ENCODE measurements at regions not wholly inside any gene's neighbourhood (a gene's known extent, or its start where the extent isn't known, plus 50 kb on each side); places are given as distances from the start of the nearest gene placed in this dataset.

DNA sequence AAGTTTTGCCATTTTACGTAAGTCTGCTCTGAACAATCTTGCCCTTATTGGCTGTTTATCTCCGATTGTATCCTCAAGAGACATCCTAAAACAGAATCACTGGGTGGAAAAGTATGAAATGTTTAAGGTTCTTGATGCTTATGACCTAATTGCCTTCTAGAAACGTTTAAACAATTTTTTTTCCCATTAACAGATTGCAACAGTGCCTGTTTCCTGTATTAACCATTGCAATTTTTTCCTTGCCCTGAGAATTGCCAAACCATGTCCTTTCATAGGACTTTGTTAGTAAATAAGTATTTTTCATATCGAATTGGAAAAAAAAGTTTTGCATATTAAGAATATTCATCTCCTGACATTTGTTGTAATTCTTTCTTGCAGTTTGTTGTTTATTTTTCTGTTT is 639.8 kb downstream of the INHBA start:
- Histone ChIP-seq H3K27ac (ENCODE audit: low read length) (no peak overlapping the region), H3K79me2 (ENCODE audit: low read length) (no peaks in the 10 kb centered on the region), H3K9me3 (ENCODE audit: low read length) (no peaks in the 10 kb centered on the region), H3K36me3 (ENCODE audit: insufficient read depth, low read length) (no peaks in the 10 kb centered on the region), H3K9me2 (replicated peaks; ENCODE audit: insufficient read depth, low read length) (no peaks in the 10 kb centered on the region), H4K20me1 (ENCODE audit: insufficient read depth, low read depth, low read length) (no peaks in the 10 kb centered on the region), H2AFZ (ENCODE audit: low read length) (no peak overlapping the region), H3K4me1 (ENCODE audit: low read length) (no peaks in the 10 kb centered on the region), H3K9ac (ENCODE audit: low read length) (no peak overlapping the region), H3K4me2 (ENCODE audit: low read depth, low read length, poor library complexity, severe bottlenecking) (no peak overlapping the region), H3K27me3 (ENCODE audit: low read length) (no peaks in the 10 kb centered on the region), H3K4me3 (ENCODE audit: low read length) (no peak overlapping the region)
- no peak for DNase-seq

DNA sequence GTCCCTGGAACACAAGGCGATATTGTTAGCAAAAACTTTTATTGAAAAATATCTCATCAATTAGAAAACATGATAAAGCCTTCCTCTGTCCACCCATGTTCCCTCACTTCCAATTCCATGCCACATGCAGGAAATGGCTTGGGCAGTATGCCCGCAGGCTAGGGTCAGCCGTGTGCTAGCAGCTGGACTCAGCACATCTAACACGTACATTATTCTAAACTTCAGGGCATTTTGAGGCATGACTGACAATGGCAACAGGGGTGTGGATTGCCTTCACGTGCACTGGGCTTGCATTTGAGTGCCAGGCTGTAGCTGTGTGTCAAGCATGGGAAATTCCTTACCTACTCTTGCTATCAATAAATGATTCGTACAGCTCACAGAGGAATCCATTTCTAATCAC is 642.1 kb downstream of the INHBA start:
- Histone ChIP-seq H3K27ac (ENCODE audit: low read length) (no peak overlapping the region), H4K20me1 (ENCODE audit: insufficient read depth, low read depth, low read length) (no peaks in the 10 kb centered on the region), H3K27me3 (ENCODE audit: low read length) (no peaks in the 10 kb centered on the region), H3K79me2 (ENCODE audit: low read length) (no peaks in the 10 kb centered on the region), H2AFZ (ENCODE audit: low read length) (no peak overlapping the region), H3K9me2 (replicated peaks; ENCODE audit: insufficient read depth, low read length) (no peaks in the 10 kb centered on the region), H3K36me3 (ENCODE audit: insufficient read depth, low read length) (no peaks in the 10 kb centered on the region), H3K9ac (ENCODE audit: low read length) (no peak overlapping the region), H3K4me2 (ENCODE audit: low read depth, low read length, poor library complexity, severe bottlenecking) (no peak overlapping the region), H3K4me1 (ENCODE audit: low read length) (no peaks in the 10 kb centered on the region), H3K9me3 (ENCODE audit: low read length) (no peaks in the 10 kb centered on the region; the same call in 1 of the 2 replicates), H3K4me3 (ENCODE audit: low read length) (no peak overlapping the region)
- DNase-seq = no peak

DNA sequence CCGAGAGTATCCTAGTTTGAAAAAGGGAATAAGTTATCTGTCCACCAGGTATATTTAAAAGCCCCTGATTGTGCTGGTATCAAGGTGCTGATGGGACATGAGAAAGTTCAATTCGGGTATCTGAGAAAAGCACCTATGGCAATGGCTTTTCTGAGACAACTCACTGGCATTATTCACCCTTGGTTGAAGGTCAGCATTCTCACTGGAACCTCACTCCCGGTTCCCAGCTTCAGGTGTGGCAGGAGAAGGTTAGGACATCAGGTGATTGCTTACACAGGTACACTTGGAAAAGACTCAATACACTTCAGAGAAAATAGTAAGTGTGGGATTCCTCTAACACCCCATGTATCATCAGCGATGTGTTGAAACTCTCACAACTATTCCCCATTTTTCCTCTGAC is 643.1 kb downstream of the INHBA start:
- no peak overlapping the region for H2AFZ ChIP-seq (ENCODE audit: low read length)

DNA sequence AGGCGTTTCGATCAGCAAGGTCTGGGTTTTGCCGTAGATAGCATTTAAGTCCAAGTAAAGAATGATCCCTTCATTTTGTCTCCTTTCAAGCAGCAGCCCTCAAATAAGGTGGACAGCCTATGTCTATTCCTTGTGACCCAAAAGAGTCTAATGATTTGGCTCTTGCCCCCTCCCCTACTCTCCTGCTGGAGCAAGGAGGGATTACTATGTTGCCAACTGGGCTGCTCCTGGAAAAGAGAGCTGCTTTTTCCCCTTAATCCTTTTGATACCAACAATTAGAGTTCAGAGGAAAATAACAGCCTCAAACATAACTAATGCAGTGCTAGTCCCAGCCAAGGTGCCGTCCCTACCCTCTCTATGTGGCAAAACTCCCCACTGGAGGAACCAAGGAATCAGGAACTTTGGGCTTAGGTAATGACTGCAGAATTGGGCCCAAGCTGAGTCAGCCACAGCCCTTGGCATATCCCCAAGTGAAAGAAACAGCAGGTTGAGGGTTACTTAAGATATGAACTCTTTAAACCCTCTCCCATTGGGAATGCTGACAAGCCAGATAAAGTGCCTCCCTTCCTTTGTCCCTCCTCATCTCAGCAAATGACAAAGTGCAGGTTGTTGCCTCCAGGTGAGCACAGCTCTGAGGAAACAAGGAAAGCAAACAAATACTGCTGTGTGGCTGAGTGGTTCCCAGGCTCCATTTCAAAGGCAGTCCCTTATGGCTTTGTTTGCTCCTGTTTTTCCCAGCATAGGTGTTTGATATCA is 643.7 kb downstream of the INHBA start:
- Histone ChIP-seq H3K4me1 (ENCODE audit: low read length) (no peaks in the 10 kb centered on the region), H3K9me3 (ENCODE audit: low read length) (no peaks in the 10 kb centered on the region; the same call in 1 of the 2 replicates), H3K4me2 (ENCODE audit: low read depth, low read length, poor library complexity, severe bottlenecking) (no peak overlapping the region), H3K27me3 (ENCODE audit: low read length) (no peaks in the 10 kb centered on the region), H3K36me3 (ENCODE audit: insufficient read depth, low read length) (no peaks in the 10 kb centered on the region), H3K9ac (ENCODE audit: low read length) (no peak overlapping the region), H3K27ac (ENCODE audit: low read length) (no peak overlapping the region), H4K20me1 (ENCODE audit: insufficient read depth, low read depth, low read length) (no peaks in the 10 kb centered on the region), H3K9me2 (replicated peaks; ENCODE audit: insufficient read depth, low read length) (no peaks in the 10 kb centered on the region), H3K79me2 (ENCODE audit: low read length) (no peaks in the 10 kb centered on the region), H3K4me3 (ENCODE audit: low read length) (no peak overlapping the region), H2AFZ (ENCODE audit: low read length) (no peak overlapping the region)
- no peak for DNase-seq

More for the DNA sequence above, 643.1 kb downstream of the INHBA start:
- H4K20me1 ChIP-seq (ENCODE audit: insufficient read depth, low read depth, low read length) = no peaks in the 10 kb centered on the region
- H3K4me3 ChIP-seq (ENCODE audit: low read length) = no peak overlapping the region
- no peaks in the 10 kb centered on the region for H3K79me2 ChIP-seq (ENCODE audit: low read length)
- no peaks in the 10 kb centered on the region for H3K36me3 ChIP-seq (ENCODE audit: insufficient read depth, low read length)
- H3K4me1 ChIP-seq (ENCODE audit: low read length) = no peaks in the 10 kb centered on the region
- H3K4me2 ChIP-seq (ENCODE audit: low read depth, low read length, poor library complexity, severe bottlenecking) = no peak overlapping the region
- no peaks in the 10 kb centered on the region for H3K27me3 ChIP-seq (ENCODE audit: low read length)
- H3K27ac ChIP-seq (ENCODE audit: low read length) = no peak overlapping the region
- DNase-seq = no peak
- H3K9me2 ChIP-seq (replicated peaks; ENCODE audit: insufficient read depth, low read length) = no peaks in the 10 kb centered on the region
- H3K9me3 ChIP-seq (ENCODE audit: low read length) = no peaks in the 10 kb centered on the region; the same call in 1 of the 2 replicates
- no peak overlapping the region for H3K9ac ChIP-seq (ENCODE audit: low read length)

DNA sequence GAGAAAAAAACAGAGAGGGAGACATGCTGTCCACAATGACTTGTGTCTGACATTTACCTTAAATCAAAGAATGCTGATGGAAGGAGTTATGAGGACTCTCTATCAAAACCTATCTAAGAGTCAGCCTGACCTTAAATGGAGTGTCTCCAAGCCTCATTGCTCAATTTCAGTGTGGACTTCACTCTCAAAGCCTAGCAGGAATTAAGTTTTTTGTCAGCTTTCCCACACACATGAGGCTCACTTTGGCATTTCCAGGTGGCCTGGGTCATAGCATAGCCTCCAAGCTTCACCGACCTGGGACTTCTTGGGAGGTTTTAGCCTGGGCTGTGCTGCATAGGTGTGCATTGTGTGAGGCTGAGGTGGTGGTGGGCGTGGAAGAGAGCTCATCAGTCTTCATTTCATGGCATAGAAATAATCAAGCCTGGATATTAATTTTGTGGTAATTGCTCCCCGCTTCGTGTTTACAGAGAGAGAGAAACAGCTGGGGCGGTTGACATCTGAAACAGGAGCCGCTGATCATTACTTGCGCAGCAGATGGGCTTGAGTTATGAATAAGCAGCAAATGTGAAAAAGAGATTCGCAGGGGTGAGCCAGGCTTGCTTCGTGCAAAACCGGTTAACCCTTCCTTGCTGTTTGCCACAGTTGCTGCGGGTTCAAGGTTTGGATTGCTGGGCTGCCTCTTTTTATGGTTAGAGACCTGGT is 647.8 kb downstream of the INHBA start:
- Histone ChIP-seq H3K27me3 (ENCODE audit: low read length) (no peaks in the 10 kb centered on the region), H3K4me3 (ENCODE audit: low read length) (no peak overlapping the region), H4K20me1 (ENCODE audit: insufficient read depth, low read depth, low read length) (no peaks in the 10 kb centered on the region), H3K36me3 (ENCODE audit: insufficient read depth, low read length) (no peaks in the 10 kb centered on the region), H3K9me2 (replicated peaks; ENCODE audit: insufficient read depth, low read length) (no peaks in the 10 kb centered on the region), H2AFZ (ENCODE audit: low read length) (no peak overlapping the region), H3K9me3 (ENCODE audit: low read length) (no peaks in the 10 kb centered on the region; the same call in 1 of the 2 replicates), H3K4me2 (ENCODE audit: low read depth, low read length, poor library complexity, severe bottlenecking) (no peak overlapping the region), H3K9ac (ENCODE audit: low read length) (no peak overlapping the region), H3K4me1 (ENCODE audit: low read length) (no peaks in the 10 kb centered on the region), H3K79me2 (ENCODE audit: low read length) (no peaks in the 10 kb centered on the region), H3K27ac (ENCODE audit: low read length) (no peak overlapping the region)
- no peak for DNase-seq

DNA sequence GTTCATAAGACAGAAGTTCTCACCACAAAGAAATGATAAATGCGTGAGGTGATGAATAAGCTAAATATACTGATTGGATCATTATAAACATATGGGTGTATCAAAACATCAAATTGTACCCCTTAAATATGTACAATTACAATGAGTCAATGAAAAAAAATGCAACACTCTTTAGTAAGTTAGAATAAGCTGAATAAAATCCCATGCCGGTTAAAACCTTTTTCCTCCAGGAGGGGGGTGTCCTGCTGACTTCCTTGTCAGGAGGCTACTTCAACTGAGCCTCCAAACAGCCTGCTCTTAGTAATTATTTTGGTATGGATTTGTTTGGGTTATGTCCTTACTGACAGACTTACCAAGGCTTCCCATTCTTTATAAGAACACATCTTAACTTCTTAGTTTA is 649.1 kb downstream of the INHBA start:
- no peak for DNase-seq
- no peaks in the 10 kb centered on the region for H3K9me2 ChIP-seq (replicated peaks; ENCODE audit: insufficient read depth, low read length)
- no peak overlapping the region for H3K4me3 ChIP-seq (ENCODE audit: low read length)
- no peak overlapping the region for H3K9ac ChIP-seq (ENCODE audit: low read length)
- H3K79me2 ChIP-seq (ENCODE audit: low read length) = no peaks in the 10 kb centered on the region
- H3K9me3 ChIP-seq (ENCODE audit: low read length) = no peaks in the 10 kb centered on the region; the same call in 1 of the 2 replicates
- no peak overlapping the region for H2AFZ ChIP-seq (ENCODE audit: low read length)
- H3K27ac ChIP-seq (ENCODE audit: low read length) = no peak overlapping the region
- H3K36me3 ChIP-seq (ENCODE audit: insufficient read depth, low read length) = no peaks in the 10 kb centered on the region
- no peaks in the 10 kb centered on the region for H3K4me1 ChIP-seq (ENCODE audit: low read length)
- no peaks in the 10 kb centered on the region for H3K27me3 ChIP-seq (ENCODE audit: low read length)
- no peaks in the 10 kb centered on the region for H4K20me1 ChIP-seq (ENCODE audit: insufficient read depth, low read depth, low read length)
- H3K4me2 ChIP-seq (ENCODE audit: low read depth, low read length, poor library complexity, severe bottlenecking) = no peak overlapping the region

DNA sequence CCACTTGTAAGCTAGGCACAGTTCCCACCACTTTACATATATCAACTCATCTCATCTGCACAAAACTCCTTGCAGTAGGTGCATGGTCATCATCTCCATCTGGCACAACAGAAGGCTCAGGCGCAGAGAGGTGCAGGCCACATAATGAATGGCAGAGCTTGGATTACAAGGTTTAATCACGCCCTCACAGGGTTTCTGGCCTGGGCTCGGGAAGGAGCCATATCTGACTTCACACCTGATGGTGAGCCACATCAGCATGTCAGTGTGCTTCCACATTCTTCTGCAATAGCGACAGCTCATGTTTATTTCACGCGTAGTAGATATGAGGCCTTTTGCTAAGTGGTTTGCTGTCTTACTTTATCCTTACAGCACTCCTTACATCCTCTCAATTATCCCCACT is 650.2 kb downstream of the INHBA start:
- H3K9me2 ChIP-seq (replicated peaks; ENCODE audit: insufficient read depth, low read length) = no peaks in the 10 kb centered on the region
- H3K9me3 ChIP-seq (ENCODE audit: low read length) = no peaks in the 10 kb centered on the region; the same call in 1 of the 2 replicates
- DNase-seq = no peak
- no peaks in the 10 kb centered on the region for H4K20me1 ChIP-seq (ENCODE audit: insufficient read depth, low read depth, low read length)
- H3K27me3 ChIP-seq (ENCODE audit: low read length) = no peaks in the 10 kb centered on the region
- H3K27ac ChIP-seq (ENCODE audit: low read length) = no peak overlapping the region
- H2AFZ ChIP-seq (ENCODE audit: low read length) = no peak overlapping the region
- no peaks in the 10 kb centered on the region for H3K4me1 ChIP-seq (ENCODE audit: low read length)
- no peaks in the 10 kb centered on the region for H3K79me2 ChIP-seq (ENCODE audit: low read length)
- no peak overlapping the region for H3K9ac ChIP-seq (ENCODE audit: low read length)
- H3K4me3 ChIP-seq (ENCODE audit: low read length) = no peak overlapping the region
- H3K36me3 ChIP-seq (ENCODE audit: insufficient read depth, low read length) = no peaks in the 10 kb centered on the region
- H3K4me2 ChIP-seq (ENCODE audit: low read depth, low read length, poor library complexity, severe bottlenecking) = no peak overlapping the region

DNA sequence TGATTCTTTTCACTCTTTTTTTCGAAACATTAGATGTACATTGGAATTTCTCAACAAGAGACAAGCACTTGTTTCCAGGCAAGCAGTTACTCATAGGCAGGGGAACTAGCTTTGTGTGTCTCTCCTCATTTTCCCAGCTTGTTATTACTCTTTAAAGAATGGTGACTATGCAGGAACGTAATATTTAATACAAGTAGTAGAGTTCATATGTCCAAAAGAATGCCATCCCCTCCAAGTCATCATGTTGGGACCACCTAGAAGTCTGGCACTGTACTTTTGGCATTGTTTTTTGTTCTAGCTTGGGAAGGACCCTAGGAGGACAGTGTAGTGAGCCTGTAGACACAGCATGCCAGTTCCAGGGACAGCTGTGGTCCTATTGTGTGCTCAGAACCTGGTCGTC is 650.7 kb downstream of the INHBA start:
- H3K4me3 ChIP-seq (ENCODE audit: low read length) = no peak overlapping the region
- H3K27me3 ChIP-seq (ENCODE audit: low read length) = no peaks in the 10 kb centered on the region
- H3K4me2 ChIP-seq (ENCODE audit: low read depth, low read length, poor library complexity, severe bottlenecking) = no peak overlapping the region
- H3K27ac ChIP-seq (ENCODE audit: low read length) = no peak overlapping the region
- no peaks in the 10 kb centered on the region for H3K79me2 ChIP-seq (ENCODE audit: low read length)
- no peak overlapping the region for H2AFZ ChIP-seq (ENCODE audit: low read length)
- no peak overlapping the region for H3K9ac ChIP-seq (ENCODE audit: low read length)
- H3K4me1 ChIP-seq (ENCODE audit: low read length) = no peaks in the 10 kb centered on the region
- H4K20me1 ChIP-seq (ENCODE audit: insufficient read depth, low read depth, low read length) = no peaks in the 10 kb centered on the region
- no peaks in the 10 kb centered on the region; the same call in 1 of the 2 replicates for H3K9me3 ChIP-seq (ENCODE audit: low read length)
- H3K9me2 ChIP-seq (replicated peaks; ENCODE audit: insufficient read depth, low read length) = no peaks in the 10 kb centered on the region
- no peaks in the 10 kb centered on the region for H3K36me3 ChIP-seq (ENCODE audit: insufficient read depth, low read length)
- no peak for DNase-seq
